ENCODE measurements at regions not wholly inside any gene's neighbourhood (a gene's known extent, or its start where the extent isn't known, plus 50 kb on each side); places are given as distances from the start of the nearest gene placed in this dataset.
"Not testable (repeated sequence)": the region's sequence is repeated elsewhere in the genome, so short reads cannot be mapped to it uniquely, and the experiment has no call there.

DNA sequence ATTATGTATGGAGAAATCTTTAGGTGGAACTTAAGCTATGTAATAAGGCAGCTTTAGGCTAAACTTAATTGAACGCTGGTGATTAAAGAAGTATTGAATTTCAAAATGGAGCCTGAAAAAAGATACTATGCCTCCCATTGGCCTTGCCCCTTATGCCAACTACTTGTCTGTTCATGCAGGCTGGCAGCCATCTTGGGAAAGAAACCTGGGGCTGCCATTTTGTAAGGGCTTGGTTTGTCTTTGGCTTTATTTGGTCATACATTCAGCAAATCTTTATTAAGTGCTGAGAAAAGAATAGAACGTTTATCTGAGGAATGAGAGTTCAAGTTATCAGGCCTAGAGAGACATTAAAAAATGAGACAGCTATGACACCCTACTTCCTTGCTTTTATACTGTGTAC is 231.3 kb downstream of the KCNE4 start:
- H3K4me3 ChIP-seq (ENCODE audit: low read depth, low read length): no peak overlapping the region
- in situ Hi-C loops (cut with HindIII; ENCODE audit: low sequenced_read_pairs): no loop called here
- DNase-seq (ENCODE audit: low read depth): no peak
- TF ChIP-seq, protein P1, sequence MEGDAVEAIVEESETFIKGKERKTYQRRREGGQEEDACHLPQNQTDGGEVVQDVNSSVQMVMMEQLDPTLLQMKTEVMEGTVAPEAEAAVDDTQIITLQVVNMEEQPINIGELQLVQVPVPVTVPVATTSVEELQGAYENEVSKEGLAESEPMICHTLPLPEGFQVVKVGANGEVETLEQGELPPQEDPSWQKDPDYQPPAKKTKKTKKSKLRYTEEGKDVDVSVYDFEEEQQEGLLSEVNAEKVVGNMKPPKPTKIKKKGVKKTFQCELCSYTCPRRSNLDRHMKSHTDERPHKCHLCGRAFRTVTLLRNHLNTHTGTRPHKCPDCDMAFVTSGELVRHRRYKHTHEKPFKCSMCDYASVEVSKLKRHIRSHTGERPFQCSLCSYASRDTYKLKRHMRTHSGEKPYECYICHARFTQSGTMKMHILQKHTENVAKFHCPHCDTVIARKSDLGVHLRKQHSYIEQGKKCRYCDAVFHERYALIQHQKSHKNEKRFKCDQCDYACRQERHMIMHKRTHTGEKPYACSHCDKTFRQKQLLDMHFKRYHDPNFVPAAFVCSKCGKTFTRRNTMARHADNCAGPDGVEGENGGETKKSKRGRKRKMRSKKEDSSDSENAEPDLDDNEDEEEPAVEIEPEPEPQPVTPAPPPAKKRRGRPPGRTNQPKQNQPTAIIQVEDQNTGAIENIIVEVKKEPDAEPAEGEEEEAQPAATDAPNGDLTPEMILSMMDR (IDR thresholded peaks at IDR 0.05; ENCODE audit: low read depth, low read length, missing control alignments): no peak

DNA sequence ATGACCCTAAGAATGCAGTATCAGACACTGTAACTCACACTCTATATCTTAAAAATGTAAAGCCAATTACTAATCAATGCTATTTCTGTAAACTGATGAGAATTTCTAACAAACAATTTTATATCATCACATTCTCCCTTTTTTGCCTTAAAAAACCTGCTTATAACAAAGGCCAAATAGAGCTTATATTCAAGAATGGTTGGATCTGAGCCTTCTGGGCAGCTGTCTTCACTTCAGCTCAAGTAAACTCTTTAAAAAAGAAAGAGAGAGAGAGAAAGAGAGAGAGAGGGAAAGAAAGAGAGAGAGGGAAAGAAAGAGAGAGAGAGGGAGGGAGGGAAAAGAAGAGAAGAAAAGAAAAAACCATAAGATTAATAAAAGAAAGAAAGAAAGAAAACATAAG is 231.8 kb downstream of the KCNE4 start:
- TF ChIP-seq, protein P1 (IDR thresholded peaks at IDR 0.05; ENCODE audit: low read depth, low read length, missing control alignments): no peak
- DNase-seq (ENCODE audit: low read depth): no peak
- no peak overlapping the region for H3K4me3 ChIP-seq (ENCODE audit: low read depth, low read length)
- in situ Hi-C loops (cut with HindIII; ENCODE audit: low sequenced_read_pairs): no loop called here

DNA sequence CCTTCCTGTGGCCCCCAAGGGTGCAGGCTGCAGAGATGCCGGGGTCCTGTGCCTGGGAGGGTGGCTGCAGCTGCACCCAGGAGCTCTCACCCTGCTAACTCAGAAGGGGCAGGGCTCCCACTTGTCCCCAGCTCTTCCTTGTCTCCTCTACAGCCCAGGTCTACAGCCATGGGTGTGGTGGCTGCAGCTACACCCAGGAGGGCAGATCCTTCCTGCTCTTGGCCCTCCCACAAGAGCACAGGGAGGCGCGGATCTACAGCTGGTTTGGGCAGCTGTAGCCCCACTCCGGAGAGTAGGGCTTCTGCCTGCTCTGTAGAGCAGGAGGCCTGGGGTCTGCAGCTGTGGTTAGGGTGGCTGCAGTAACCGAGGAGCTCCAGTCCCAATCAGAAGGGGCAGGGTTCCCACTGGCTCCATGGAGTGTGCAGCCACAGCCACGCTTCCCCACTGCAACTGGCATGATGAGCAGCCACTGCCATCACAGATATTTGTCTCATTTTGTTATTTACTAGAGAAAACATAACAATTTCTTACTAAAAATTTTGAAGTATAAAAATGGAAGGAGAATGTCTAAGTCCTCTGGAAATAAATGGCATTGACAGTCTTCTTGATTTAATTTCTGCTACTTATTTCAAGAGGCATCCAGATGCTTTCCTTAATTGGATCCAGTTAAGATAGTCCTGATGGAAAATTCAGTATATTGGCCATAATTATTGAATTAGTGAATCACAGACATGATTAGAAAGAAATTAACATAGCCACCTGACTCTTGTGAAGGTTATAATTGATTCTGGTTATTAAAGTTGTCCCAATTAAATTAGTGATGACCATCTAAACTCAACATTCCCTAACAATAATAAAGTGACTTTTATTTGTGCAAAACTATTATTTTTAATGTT is 233.6 kb downstream of the KCNE4 start:
- DNase-seq (ENCODE audit: low read depth): no peak
- in situ Hi-C loops (cut with HindIII; ENCODE audit: low sequenced_read_pairs): no loop called here
- H3K4me3 ChIP-seq (ENCODE audit: low read depth, low read length): no peak overlapping the region
- TF ChIP-seq, protein P1 (IDR thresholded peaks at IDR 0.05; ENCODE audit: low read depth, low read length, missing control alignments): no peak

DNA sequence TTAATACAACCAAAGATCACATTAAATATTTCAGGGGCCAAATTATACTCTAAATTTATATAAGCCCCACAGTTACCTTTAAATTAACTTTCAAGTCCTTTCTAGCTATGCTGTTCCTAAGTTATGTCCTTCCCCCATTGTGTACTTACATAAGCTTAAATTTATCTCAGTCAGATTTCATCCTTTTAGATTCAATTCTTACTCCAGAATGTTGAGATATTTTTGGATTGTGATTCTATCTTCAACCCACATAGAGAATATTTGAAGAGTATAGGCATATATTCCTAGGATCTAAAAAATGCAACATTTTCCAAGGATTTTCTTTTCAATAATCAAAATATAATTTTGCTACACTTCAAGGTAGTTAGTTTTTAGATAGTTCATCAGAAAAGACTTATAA is 242.8 kb downstream of the KCNE4 start:
- DNase-seq (ENCODE audit: low read depth): no peak
- no peak overlapping the region for H3K4me3 ChIP-seq (ENCODE audit: low read depth, low read length)
- TF ChIP-seq, protein P1 (IDR thresholded peaks at IDR 0.05; ENCODE audit: low read depth, low read length, missing control alignments): no peak
- in situ Hi-C loops (cut with HindIII; ENCODE audit: low sequenced_read_pairs): no loop called here

DNA sequence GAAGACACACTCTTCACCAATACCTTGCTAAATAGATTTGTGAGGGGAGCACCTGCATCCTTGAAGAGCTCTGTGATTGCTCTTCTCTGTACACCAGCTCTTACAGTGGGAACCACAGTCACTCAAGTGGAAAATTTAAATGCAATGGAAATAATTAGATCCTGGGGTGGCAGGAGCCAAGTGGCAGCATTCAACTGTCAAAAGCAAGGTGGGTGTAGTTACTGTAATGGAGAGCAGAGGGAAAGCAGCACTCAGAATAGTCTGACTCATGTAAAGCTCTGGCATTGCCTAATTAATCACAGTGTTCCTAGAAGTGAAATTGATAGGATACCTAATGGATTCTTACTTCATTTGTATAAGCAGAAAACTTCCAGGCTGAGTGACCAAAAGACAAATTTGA is 245.8 kb downstream of the KCNE4 start:
- no peak for DNase-seq (ENCODE audit: low read depth)
- TF ChIP-seq, protein P1 (IDR thresholded peaks at IDR 0.05; ENCODE audit: low read depth, low read length, missing control alignments): no peak
- in situ Hi-C loops (cut with HindIII; ENCODE audit: low sequenced_read_pairs): no loop called here
- no peak overlapping the region for H3K4me3 ChIP-seq (ENCODE audit: low read depth, low read length)

DNA sequence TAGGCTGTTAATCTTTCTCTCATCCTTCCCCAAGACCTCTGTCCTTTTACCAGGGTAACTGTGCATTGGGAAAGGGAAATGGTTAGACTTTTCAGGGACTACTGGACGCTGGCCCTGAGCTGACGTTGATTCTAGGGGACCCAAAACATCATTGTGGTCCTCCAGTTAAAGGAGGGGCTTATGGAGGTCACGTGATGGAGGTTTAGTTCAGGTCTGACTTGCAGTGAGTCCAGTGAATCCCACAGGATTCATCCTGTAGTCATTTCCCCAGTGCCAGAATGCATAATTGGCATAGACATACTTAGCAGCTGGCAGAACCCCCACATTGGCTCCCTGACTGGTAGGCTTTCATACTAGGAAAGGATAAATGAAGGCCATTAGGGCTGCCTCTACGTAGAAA is 246.3 kb downstream of the KCNE4 start:
- H3K4me3 ChIP-seq (ENCODE audit: low read depth, low read length); DNase-seq (ENCODE audit: low read depth); in situ Hi-C loops (cut with HindIII; ENCODE audit: low sequenced_read_pairs): not testable (repeated sequence)

DNA sequence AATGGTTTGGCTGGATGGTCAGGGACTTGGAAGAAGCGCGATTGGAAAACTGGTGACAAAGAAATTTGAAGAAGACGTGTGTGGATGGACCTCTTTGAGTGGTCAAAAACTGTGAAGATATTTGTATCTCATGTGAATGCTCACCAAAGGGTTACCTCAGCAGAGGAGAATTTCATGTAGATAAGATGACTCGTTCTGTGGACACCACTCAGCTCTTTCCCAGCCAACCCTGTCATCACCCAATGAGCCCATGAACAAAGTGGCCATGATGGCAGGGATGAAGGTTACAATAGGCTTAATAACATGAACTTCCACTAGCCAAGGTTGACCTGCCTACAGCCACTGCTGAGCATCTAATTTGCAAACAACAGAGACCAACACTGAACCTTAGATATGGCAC is 248.3 kb downstream of the KCNE4 start:
- no peak for DNase-seq (ENCODE audit: low read depth)
- H3K4me3 ChIP-seq (ENCODE audit: low read depth, low read length): no peak overlapping the region
- in situ Hi-C loops (cut with HindIII; ENCODE audit: low sequenced_read_pairs): no loop called here
- TF ChIP-seq, protein P1 (IDR thresholded peaks at IDR 0.05; ENCODE audit: low read depth, low read length, missing control alignments): no peak

Measured in astrocyte of the cerebellum (primary cell).